ENCODE measurements at regions not wholly inside any gene's neighbourhood (a gene's known extent, or its start where the extent isn't known, plus 50 kb on each side); places are given as distances from the start of the nearest gene placed in this dataset.

- TF ChIP-seq POLR2AphosphoS5 (IDR thresholded peaks at IDR 0.05; ENCODE audit: low read depth, low read length) (no peak), POLR2A (IDR thresholded peaks at IDR 0.05; ENCODE audit: low read depth, low read length) (no peak)
Observed at GRCh38 chrX:40912166-40912565, 173.1 kb upstream of the USP9X start.
